Coronary artery (tissue), 2 donors: ENCODE measurements at regions not wholly inside any gene's neighbourhood (a gene's known extent, or its start where the extent isn't known, plus 50 kb on each side); places are given as distances from the start of the nearest gene placed in this dataset.

Experiments used
- DNase-seq: peaks from one replicate; pipeline ENCODE4 v3.0.0-alpha.2; 2017; ENCODE audit warnings: low spot score
- H3K27ac ChIP-seq, 2 donors: fragments of 200-600 bp; sonication (generic); one replicate each; pipeline ENCODE4 v1.5.1; 2016 to 2019
- H3K4me3 ChIP-seq: fragments of 200-600 bp; sonication (generic); 2 replicates; pipeline ENCODE4 v1.5.1; 2016; ENCODE audit warnings: mild to moderate bottlenecking, moderate library complexity
- CTCF ChIP-seq: fragments of 200-600 bp; sonication (generic); IDR thresholded peaks from one replicate; pipeline ENCODE4 v1.5.1; 2019; ENCODE audit warnings: antibody characterized with exemption

- TF ChIP-seq CTCF: no peak
- DNase-seq: no peak
- Histone ChIP-seq H3K27ac (no peak overlapping the region), H3K4me3 (no peak overlapping the region)
Measured at GRCh38 chr9:29659736-29660135, 2086.5 kb upstream of the C9orf72 start.

- no peak for DNase-seq
- H3K4me3 ChIP-seq: no peak overlapping the region
- TF ChIP-seq CTCF: no peak
- H3K27ac ChIP-seq: no peak overlapping the region
Measured at GRCh38 chr9:29668732-29669131, 2095.5 kb upstream of the C9orf72 start.

GRCh38 chr9:29669613-29670012 lies 2096.3 kb upstream of the C9orf72 start:
- no peak for TF ChIP-seq CTCF
- H3K4me3 ChIP-seq: no peak overlapping the region
- no peak for DNase-seq
- no peak overlapping the region for H3K27ac ChIP-seq

GRCh38 chr9:29685531-29685930 lies 2112.2 kb upstream of the C9orf72 start:
- DNase-seq: no peak
- no peak overlapping the region for H3K4me3 ChIP-seq
- TF ChIP-seq CTCF: no peak
- no peak overlapping the region for H3K27ac ChIP-seq

- no peak for TF ChIP-seq CTCF
- no peak for DNase-seq
- Histone ChIP-seq H3K27ac (no peak overlapping the region), H3K4me3 (no peak overlapping the region)
Measured at GRCh38 chr9:29691145-29691544, 2117.9 kb upstream of the C9orf72 start.

GRCh38 chr9:29691758-29692407 lies 2118.6 kb upstream of the C9orf72 start:
- H3K27ac ChIP-seq: no peak overlapping the region
- no peak for TF ChIP-seq CTCF
- no peak for DNase-seq
- H3K4me3 ChIP-seq: no peak overlapping the region

- TF ChIP-seq CTCF: no peak
- H3K27ac ChIP-seq: no peak overlapping the region
- H3K4me3 ChIP-seq: no peak overlapping the region
- DNase-seq: no peak
Measured at GRCh38 chr9:29697011-29697410, 2123.7 kb upstream of the C9orf72 start.
